ENCODE measurements at regions not wholly inside any gene's neighbourhood (a gene's known extent, or its start where the extent isn't known, plus 50 kb on each side); places are given as distances from the start of the nearest gene placed in this dataset.

DNA sequence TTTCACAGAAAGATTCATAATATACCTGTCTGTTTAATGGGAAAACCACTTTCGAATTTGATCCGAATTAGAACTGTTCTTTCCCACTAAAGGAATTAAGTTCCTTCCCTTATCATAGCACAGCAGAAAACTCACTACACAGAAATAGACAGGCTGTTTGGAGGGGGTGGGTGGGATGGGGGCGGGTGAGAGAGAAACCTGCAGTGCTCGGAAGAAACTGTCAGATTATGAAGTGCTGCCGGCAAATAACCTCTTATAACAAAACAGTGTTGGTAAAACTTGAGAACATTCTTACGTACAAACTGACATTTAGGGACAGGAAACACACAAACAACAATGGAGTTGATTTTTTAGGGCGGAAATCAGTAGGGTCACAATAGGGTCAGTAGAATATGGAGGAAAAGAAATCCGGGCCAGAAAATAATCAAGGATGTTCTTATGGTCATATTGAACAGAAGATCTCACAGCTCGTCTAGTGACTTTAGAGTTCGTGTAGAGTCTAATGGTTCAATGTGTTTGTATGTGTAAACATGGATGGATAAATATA lies 756.0 kb upstream of the LRATD1 start:
- no peak for DNase-seq (ENCODE audit: low read depth)

DNA sequence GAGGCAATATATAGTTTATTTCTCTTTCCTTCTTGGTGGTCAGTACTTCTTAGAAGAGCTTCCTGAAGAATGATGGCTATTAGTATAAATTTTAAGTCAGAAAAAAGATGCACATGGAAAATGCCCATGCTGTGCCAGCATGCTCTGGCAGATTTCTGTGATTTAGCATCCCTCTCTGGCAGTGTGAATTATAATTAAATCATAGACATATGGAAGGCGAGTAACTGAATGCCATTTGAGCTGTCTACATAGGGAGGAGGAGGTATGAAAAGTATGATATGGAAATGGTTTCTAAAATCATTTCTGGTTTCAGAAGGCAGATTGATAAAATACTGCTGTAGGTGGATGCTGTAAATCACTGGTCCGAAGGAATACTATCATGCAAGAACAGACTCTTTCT lies 754.9 kb upstream of the LRATD1 start:
- no peak for DNase-seq (ENCODE audit: low read depth)

DNA sequence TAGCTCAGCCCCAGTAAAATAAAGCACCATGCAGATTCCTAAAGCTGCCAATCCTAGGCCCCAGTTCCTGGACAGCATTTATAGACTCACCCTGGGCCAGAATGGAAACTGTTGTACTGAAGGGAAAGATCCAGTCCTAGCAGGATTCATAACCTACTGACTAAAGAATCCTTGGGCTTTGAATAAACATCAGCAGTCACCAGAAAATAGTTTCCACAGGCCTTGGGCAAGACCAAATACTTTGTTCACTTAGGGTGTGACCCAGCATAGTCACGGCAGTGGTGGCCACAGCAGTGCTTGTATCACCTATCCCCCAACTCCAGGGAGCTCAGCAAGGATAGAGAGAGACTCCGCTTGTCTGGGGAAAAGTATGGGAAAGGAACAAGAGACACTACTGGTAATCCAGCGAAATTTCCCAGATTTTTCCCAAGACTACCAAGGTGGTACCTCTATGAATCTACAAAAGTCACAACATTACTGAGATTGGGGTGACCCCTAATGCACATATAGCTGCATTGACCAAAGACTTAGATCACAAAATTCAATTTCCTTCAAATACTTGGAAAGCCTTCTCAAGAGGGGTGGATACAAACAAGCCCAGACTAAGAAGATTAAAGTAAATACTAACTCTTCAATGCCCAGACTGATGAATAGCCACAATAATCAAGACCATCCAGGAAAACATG lies 748.1 kb upstream of the LRATD1 start:
- DNase-seq (ENCODE audit: low read depth), result peak; percentile 25

DNA sequence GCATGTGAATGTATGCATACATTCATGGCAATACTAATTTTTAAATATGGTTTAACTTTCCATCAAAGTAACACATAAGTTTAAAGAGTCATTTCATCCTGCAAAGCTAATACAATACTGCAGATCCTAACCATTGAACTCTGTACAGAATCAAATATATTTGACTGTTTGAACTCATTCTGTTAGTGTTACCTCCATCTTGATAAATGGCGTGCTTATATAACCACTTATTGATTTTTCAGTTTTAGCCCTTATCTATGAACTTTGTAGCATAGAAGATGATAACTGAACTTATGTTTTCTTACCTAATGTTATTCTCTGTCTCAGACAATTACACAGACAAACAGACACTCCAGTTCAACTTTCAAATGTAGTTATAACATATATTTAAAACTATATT lies 731.0 kb upstream of the LRATD1 start:
- DNase-seq (ENCODE audit: low read depth), result no peak

DNA sequence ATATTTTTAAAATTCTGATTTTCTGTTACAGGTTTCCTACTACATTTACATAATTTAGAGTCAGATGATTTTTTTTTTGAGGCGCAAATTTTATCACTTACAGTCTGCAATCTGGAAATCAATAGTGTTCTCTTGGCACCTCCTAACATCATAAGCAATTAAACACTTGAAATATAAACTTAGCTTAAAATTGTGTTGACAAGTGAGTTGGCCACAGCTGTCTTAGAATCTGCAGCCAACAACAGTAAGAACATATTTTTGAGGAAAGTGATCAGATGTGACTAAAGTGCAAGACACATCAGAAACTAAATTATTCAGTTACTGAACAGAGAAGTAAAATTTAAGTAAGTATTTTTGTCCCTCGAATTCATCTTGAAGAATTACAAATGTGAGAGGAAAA lies 726.7 kb upstream of the LRATD1 start:
- no peak for DNase-seq (ENCODE audit: low read depth)

DNA sequence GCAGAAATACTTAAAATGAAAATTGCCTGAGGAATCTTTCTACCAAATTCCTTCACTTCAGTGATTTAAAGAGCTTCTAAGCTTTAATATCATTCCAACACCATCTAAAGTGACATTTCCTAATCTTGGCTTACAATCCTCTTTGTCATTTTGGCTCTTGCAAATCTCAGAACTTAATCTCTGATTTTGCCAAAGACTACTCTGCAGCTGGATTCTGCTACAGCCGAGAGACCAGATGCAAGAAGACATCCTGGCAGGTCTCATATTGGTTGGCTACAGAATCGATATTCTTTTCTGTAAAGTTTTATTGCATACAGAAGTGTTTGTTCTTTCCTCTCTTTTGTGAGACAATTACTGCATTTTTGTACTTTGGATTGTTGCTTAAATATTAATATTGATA lies 716.5 kb upstream of the LRATD1 start:
- DNase-seq (ENCODE audit: low read depth), result no peak

DNA sequence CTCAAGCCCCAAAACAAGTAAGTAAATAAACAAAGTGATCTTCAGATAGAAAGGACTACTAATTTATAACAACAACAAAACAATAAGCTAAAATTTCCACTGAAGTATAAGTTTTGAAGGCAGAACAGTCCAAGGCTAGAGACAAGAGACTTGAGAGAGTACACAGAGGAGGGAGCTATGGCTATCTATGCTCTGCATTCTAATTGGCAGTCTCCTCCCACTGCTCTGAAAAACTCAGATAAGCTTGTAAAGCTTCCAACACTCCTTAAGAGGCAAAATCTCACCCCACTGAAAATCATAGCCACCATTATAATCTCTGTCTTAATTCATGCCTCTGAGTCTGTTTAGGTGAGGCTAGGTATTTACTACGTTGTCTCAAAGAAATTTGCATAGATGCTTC lies 714.6 kb upstream of the LRATD1 start:
- no peak for DNase-seq (ENCODE audit: low read depth)

DNA sequence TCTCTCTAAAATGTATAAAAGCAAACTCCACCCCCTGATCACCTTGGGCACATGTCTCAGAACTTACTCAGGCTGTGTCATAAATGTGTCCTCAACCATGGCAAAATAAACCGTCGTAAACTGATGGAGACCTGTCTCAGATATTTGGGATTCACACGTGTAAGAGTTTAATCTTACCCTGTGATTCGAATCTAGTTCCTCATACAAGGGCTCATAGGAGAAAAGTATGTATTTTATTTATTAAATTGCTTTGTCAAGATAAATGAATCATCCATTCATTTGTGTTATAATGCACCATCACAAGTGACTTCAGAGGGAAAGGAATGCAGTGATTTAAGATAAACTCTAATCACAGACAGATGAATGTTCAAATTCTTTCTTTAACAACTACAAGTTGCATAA lies 712.5 kb upstream of the LRATD1 start:
- peak; percentile 80 for DNase-seq (ENCODE audit: low read depth)

DNA sequence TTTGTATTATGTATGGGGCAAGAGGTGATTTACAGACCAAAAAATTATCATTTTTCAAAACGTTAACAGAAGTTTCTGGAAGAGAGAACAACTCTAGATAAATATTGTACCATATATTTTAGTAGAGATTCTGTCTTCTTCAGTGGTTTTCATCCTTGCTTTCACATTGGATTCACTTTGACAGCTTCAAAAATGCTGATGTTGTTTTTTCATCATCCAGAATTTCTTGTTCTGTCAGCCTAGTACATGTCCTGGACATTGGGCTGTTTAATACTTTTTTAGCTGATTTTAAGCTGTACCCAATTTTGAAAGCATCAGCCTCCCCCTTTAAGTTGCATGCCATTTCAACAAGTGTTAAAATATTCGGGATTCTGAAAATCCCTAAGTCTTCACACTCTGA lies 711.3 kb upstream of the LRATD1 start:
- DNase-seq (ENCODE audit: low read depth), result no peak

DNA sequence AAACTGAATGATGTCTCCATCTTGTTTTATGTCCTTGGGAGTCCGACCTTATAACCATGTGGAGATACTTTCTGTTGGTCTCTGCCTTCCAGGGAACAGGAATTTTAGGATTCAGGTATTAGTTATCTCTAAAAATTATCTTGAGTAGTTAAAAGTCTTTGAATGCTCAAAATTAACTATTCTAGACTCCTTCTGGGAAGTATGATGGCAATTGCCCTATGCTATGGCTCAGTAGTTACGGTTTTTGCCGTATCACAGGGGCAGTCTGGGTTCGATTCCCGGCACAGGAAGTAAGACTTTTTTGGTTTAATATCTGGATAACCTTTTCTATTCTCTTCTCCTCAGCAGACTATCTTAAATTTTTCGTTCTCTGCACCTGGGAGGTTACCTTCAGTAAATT lies 708.7 kb upstream of the LRATD1 start:
- no peak for DNase-seq (ENCODE audit: low read depth)

DNA sequence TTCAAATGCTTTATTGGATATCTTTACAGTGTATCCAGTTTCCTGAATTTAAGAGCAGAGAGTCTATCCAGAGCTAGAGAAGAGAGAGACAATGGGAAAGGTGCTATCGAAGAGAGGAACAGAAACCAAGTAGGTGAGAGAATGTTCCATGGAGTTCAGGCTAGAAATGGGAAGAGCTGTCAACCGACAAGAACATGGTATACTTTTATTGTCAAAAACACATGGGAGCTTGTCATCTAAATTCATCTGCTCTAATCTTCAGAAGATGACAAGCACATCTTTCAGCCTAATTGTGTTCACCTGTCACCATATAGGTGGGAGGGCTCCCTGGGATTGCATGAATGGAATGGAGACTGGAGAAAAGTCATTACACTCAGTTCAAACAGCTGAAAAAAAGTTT lies 690.4 kb upstream of the LRATD1 start:
- no peak for DNase-seq (ENCODE audit: low read depth)

DNA sequence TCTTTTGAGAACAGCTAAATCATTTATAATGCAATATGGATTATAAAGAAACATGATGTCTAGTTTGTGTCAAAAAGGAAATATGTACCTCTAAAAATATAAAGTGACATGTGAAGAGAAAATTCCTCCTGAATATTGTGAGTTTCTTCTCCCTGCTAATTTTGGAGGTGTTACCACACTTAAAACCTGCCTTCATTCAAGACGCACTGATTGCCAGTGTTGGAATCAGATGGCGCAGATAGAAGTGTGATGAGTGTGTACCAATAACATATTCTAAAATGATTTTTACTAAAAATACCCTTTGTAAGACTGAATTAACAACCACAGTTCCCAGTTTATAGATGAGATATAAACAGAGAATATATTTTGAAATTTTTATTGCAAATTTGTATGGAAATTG lies 681.8 kb upstream of the LRATD1 start:
- no peak for DNase-seq (ENCODE audit: low read depth)

DNA sequence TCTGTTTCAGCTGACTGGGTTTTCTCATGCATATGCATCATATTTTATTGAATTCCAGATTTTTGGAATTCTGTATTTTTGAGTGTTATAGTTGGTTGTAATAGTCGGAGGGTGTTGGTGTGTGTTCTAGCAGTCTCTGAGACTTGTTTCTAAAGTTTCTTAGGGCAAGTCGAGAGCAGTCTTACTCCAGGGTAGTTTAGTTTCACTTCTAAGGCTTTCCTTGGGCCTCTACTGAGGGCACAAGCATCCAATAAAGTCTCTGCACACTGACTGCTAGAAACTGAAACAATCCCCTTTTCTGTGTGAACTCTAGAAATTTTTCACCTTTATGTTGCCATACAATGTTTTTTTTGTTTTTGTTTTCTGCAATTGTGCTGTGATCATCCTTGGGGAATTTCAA lies 663.7 kb upstream of the LRATD1 start:
- peak; percentile 58 for DNase-seq (ENCODE audit: low read depth)

DNA sequence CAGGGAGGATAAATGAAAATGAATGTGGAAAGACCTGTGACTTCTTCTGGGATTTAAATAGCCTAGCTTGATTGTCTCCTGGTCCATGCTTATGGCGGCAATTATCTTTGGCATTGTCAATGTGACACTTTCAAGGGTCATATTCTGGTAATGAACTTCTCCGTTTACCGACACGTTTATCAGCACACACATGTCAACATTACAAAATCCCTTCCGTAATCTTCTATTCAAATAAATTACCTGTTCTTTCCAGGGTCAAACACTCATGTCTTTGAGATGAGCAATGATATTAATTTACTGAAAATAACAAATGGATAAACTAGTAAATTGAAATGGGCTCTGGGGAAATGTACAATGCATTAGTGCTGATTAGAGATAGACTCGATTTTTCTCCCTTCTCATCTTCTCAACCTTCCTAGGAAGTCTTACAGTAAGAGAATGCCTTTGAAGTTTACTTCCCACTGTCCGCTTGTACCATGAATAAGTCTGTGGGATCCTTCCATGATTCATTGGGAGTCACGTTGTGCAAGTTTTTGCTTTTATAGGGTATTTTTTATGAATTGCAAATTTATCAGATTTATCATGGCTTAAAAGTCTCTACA lies 646.3 kb upstream of the LRATD1 start:
- DNase-seq (ENCODE audit: low read depth), result peak; percentile 23

DNA sequence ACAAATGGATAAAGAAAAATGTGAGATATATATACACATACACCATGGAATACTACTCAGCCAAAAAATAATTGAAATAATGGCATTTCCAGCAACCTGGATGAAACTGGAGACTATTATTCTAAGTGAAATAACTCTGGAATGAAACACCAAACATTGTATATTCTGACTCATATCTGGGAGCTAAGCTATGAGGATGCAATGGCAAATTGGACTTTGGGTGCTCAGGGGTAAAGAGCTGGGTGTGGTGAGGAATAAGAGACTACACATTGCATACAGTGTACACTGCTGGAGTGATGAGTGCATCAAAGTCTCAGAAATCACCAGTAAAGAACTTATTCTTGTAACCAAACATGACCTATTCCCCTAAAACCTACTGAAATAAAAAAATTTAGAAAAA lies 636.0 kb upstream of the LRATD1 start:
- peak; percentile 74 for DNase-seq (ENCODE audit: low read depth)

DNA sequence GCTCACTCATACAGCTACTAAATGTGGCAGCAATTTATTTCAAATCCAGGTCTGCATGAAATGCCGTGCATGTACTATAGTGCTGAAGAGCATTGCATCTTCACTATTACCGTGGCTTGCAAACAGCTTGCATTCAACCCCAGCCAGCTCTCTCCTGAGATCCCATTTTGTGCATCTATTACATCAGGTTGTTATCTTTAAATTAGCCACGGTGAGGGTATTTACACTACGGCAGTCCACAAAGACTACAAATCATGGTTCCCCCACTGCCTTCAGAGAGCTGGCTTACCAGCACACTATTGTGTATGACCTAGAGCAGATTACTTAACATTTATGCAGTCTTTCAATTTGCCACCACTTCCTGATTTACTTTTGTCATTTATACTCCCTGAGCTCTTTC lies 621.3 kb upstream of the LRATD1 start:
- DNase-seq (ENCODE audit: low read depth), result no peak

DNA sequence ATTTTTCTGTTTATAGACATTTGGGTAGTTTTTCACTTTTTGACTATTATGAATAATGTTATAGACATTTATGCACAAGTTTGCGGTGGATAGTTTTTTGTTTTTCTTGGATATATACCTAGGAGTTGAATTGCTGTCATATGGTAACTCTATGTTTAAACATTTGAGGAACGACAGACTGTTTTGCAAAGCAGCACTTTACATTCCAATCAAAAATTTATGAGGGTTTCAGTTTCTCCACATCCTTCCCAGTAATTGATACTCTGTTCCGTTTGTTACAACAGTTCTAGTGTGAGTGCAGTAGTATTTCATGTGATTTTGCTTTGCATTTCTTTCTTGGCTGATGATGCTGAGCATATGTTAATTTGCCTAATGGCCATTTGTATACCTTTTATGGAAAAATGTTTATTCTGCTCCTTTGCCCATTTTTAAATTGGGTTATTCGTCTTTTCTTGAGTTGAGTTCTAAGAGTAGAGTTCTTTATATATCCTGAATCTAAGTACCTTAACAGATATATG lies 617.3 kb upstream of the LRATD1 start:
- no peak for DNase-seq (ENCODE audit: low read depth)

DNA sequence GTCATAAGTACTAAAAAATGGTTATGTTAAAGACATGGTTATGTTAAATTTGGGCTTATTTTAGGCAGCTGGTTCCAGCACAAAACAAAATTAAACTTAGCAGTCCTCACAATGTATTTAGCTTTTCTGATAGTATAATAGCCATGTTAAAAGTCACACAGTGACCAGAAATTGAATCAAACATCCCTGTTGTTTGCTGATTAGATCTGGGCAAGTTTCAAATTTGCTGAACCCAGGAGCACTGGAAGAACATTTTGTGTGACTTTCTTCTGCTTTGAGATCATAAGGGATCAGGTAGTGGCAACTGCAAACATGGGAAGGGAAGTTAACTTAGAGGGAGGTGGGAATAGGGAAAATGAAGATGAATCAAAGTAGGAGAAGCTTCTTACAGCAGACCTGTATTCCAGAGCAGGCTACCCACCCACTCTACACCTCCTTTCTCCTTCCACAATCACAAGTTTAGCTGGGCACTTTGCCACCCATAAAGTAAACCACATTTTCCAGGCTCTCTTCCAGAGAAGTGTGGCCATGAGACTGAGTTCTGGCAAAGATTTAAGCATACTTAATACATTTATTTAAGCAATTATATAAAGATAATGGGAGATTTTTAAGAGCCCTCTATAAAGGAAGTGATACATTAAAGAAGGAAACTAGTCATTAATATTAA lies 616.1 kb upstream of the LRATD1 start:
- DNase-seq (ENCODE audit: low read depth), result no peak

DNA sequence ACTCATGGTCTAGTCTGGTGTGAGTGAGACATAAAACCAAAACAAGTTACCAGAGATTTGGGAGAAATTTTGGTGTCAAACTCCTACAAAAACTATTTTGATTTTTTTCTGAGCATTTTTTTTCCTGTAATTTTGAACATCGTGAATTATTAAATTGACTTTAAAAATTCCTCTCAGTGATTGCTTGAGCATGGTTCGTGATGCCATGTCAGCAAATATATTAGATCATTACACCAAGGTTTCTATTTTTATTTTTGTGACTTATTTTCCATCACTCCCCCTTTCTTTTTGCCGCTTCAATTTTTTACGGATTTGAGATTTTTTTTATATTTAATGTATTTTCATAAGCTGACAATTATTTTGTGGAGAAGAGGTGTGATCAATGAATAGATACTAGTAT lies 613.9 kb upstream of the LRATD1 start:
- DNase-seq (ENCODE audit: low read depth), result no peak

DNA sequence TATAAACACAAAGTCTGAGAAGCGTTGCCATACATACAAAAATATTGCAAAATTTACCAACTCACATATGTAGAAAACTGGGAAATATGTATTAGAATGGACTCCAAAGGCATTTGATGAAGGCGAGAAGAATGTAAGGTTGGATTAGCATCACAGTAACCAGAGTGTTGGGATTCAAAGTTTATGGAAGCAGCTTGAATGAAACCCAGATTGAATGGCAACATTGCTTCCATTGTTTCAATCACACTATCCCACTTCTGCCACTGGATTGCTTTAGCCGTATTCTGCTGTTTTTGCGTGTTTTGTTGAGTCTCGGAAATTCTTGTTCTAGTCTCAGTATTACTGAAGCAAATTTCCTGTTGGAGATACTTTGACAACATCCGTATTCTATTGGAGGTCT lies 609.0 kb upstream of the LRATD1 start:
- DNase-seq (ENCODE audit: low read depth), result peak; percentile 11

DNA sequence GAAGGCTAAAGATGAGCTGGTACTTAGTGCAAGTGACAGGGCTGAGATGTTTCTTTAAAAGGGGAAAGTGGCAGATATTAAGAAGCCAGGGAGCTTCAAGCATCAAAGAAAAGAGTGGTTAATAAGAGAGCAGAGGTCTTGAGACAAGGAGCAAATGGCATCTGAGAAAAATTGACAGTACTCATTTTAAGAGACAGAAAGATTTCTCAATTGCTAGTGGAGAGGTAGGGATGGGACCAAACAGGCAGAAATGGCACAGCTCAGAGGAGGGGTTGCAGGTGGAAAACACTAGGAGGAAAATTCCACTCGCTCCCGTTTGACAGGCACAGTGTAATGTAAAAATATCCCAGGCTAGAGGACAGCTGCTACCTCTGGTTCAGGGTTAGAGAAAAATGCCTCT lies 593.4 kb upstream of the LRATD1 start:
- no peak for DNase-seq (ENCODE audit: low read depth)

DNA sequence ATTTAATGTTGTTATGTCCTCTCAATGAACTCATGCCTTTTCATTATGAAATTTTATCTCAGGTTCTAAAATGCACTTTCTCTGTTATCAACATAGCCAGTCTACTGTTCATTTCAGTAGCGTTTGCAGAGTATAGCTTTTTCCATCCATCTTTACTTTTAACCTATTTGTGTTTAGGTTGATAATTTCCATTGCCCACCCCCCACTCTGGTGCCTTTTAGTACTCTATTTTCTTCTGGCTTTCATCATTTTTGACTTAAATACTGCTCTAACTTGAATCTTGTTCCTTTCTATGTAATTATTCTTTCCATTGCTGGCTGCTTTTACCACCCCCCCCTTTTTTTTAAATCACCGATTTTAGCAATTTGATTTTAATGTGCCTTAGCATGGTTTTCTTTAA lies 585.0 kb upstream of the LRATD1 start:
- DNase-seq (ENCODE audit: low read depth), result no peak

DNA sequence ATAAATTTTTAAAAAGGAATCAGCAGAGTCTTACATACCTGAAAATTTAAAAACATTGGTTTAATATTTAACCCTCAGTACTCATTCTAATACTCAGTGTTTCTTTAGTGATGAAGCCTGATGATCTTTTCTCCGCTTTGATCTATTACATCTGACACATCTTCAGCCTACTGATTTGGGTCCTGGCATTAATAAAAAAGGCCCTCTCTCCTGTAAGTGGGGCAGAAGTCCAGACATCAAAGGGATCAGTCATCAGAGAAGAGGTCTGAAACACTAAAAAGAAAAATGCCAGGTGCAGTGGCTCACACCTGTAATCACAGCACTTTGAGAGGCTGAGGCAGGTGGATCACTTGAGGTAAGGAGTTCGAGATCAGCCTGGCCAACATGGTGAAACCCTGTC lies 581.1 kb upstream of the LRATD1 start:
- no peak for DNase-seq (ENCODE audit: low read depth)

Measured in ELR (cell line).